DMS153 (cell line): ENCODE measurements at regions not wholly inside any gene's neighbourhood (a gene's known extent, or its start where the extent isn't known, plus 50 kb on each side); places are given as distances from the start of the nearest gene placed in this dataset.
"Not testable (repeated sequence)": the region's sequence is repeated elsewhere in the genome, so short reads cannot be mapped to it uniquely, and the experiment has no call there.

Source experiments
- DNase-seq: peaks from one replicate; lab custom pipeline; 2025; lab: John Stamatoyannopoulos, UW

DNA sequence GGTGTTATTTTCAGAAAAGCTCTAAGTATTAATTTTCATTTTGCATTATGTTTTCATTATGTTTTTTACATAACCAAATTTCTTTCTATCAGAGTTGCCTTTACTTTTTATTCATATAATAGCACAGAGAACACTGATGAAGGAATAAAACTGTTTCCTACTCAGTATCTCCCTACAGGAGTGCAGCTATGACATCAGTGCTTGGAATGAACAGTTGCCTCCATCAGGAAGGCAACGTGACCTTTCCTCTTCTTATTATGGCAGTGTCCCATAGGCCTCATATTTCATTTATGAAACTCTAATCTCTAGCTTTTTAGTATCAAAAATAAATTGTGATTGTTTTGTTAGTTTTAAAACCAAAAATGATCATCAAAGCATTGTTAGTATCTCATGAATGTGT, 712.8 kb downstream of the CD109 start:
- DNase-seq: no peak

DNA sequence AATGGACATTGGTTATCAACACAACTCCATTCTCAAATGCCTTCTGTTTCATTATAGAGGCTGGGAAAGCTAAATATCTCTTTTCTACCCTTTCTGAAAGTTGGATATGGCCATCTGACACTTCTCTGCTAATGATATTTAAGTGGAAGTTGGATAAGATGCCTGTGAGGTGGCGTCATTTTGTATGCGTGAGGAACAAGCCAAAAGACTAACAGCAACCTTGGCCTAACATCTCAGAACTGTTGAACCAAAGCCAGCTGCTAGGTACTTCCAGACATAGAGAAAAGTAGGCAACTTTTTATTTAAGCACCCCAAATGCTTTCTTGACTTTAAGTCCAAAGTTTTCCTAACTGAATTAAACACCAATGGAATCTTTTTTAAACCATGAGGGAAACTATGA, 708.4 kb downstream of the CD109 start:
- DNase-seq: no peak

DNA sequence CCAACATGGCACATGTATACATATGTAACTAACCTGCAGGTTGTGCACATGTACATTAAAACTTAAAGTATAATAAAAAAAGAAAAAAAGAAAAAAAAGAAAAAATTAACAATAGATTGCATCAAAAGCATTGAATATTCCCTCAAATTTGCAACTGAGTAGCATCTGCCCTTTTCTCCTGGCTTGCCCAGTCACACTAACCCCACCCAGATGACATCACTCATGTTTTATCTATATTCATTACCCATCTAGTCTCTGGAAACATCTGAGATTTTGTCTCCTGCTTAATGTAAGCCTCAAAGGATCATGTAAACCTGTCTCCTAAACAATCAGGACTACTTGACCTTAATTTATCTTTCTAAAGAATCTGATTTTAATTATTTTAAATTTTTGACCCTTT, 706.8 kb downstream of the CD109 start:
- DNase-seq: no peak

DNA sequence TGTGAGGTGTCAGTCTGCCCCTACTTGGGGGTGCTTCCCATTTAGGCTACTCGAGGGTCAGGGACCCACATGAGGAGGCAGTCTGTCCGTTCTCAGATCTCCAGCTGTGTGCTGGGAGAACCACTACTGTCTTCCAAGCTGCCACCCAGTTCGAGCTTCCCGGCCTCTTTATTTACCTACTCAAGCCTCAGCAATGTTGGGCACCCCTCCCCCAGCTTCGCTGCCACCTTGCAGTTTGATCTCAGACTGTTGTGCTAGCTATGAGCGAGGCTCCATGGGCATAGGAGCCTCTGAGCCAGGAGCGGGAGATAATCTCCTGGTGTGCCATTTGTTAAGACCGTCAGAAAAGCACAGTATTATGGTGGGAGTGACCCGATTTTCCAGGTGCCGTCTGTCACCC, 682.4 kb downstream of the CD109 start:
- DNase-seq: not testable (repeated sequence)

GRCh38 chr6:74369556-74369993, 673.6 kb downstream of the CD109 start:
- DNase-seq: no peak

GRCh38 chr6:74368746-74369145, 672.7 kb downstream of the CD109 start:
- DNase-seq: no peak

GRCh38 chr6:74366634-74367033, 670.6 kb downstream of the CD109 start:
- no peak for DNase-seq

- no peak for DNase-seq
These were observed 666.4 kb downstream of the CD109 start for GRCh38 chr6:74362391-74362790.

DNA sequence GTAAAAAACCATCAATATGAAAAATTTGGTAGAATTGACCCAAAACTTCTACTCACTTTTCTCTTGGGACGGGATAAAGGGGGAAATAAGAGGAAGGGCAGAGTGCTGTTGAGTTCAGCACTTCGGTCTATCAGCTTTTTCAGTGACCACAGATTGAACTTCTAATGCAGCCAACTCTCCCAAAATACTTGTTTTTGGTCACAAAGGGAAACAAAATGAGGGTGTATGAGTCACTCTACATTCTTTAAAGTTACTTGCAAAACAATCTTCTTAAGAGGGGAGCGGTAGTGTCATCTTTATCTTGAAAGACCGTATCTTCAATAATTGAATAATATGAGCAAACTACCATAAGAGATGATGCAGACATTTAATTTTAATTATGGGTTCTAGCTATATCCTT, 661.3 kb downstream of the CD109 start:
- no peak for DNase-seq

GRCh38 chr6:74356391-74356790, 660.4 kb downstream of the CD109 start:
- no peak for DNase-seq

DNA sequence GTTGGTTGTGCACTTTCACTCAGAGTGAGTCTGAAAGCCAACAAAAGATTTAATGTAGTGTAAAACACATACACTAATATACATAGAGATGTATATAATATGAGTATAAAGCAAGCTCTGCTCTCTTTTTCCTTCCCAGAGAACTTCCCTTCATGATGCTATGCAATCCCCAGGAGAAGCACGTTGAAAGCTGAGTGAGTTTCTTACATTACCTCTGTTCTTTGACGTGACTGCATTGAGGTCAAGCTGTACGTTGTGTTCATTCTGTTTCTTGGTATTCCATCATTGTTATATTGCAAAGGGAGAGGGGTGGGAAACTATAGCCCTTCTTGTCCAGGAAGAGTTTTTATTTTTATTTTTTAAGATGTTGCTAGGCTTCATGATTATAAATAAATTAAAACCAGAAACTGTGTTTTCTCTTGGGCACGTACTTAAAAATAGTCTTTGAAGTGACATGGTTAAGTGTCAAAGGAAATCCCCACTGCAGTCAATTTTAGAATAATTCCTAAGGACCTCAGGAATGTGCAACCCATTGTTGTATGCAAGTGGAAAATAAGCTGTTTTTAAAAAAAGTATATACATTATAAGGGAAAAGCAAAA, 651.0 kb downstream of the CD109 start:
- DNase-seq: no peak

DNA sequence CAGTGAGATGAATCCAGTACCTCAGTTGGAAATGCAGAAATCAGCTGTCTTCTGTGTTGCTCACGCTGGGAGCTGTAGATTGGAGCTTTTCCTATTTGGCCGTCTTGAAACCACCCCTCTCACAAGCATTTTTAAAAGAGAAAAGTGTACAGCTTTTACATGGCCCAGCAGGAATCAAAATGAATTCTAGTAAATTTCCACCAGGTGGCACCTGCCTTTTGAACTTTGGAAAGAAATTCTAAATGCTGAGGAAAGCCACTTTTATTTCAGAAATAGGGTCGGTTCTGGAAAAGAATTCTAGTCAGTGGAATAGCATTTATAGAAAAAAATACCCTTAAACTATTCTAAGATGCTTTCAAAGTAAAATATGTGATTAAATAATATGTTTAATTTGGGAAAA, 647.8 kb downstream of the CD109 start:
- DNase-seq: no peak

DNA sequence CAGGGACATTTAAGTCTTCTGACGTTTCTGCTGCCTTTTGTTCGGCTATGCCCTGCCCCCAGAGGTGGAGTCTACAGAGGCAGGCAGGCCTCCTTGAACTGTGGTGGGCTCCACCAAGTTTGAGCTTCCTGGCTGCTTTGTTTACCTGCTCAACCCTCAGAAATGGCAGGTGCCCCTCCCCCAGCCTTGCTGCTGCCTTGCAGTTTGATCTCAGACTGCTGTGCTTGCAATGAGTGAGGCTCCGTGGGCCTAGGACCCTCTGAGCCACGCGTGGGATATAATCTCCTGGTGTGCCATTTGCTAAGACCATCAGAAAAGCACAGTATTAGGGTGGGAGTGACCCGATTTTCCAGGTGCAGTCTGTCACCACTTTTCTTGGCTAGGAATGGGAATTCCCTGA, 647.3 kb downstream of the CD109 start:
- DNase-seq: not testable (repeated sequence)

DNA sequence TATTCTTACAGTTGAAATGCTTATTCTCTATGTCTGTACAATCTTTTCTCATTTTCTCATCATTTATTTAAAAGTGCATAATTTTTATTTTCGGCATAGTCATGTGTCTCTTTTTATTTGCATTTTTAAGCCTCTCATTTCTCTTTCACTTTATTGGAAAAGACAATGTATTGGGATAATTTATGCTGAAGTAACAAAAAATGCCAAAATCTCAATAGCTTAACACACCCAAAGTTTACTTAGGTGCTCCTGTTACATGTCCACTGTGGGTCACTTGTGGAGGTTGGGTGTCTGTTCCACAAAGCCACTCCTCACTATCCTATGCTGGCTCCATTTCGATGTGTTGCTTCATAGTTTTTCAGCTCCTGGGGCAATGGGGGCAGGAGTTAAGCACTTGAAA, 638.7 kb downstream of the CD109 start:
- no peak for DNase-seq

DNA sequence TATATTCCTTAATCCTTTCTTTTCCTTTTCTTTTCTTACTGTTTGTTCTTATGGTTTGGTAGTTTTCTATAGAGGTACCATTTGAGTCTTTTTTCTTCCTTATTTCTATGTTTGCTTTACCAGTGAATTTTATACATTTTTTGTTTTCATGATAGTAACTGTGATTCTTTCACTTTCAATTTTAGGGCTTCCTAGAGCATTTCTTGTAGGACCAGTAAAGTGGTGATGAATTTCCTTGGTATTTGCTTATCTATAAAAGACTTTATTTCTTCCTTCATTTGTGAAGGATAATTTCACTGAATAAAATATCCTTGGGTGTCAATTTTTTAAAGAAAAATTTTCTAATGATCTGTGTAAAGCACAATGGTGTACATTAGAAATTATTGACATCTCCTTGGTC, 637.4 kb downstream of the CD109 start:
- DNase-seq: no peak

DNA sequence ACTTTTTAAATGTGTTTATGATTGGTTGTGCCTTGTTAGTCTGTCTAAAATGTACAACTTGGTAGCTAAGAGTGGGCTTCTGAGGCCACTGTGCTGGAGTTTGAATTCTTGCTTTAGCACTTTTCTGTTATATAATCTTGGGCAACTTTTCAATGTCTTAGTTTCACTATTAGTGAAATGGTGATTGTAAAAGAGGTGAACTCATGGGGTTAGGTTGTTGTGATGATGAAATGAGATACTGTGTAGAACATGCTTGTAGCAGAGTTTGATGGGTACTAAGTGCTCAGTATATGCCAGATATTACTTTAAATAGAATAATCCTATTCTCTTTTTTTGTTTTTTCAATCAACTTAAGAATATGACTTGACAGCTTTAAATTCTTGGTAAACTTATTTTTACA, 624.7 kb downstream of the CD109 start:
- no peak for DNase-seq

DNA sequence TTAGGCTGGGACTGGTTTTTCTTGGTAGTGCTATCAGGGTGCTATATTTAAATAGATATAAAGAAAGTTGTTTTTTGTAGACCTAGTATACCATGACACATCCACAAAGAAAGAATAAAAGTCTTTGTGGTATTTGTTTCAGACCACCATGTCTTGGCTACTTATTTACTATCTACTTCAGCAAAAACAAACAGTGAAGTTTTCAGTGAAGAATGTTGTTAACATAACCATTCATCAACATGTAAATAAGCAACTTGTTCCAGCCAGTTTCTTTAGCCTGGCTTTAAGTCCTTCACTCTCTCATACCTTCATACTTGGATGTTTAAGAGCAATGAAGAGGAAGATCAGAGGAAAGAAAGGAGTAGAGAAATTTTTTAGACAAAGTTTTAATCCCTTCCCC, 624.1 kb downstream of the CD109 start:
- no peak for DNase-seq

DNA sequence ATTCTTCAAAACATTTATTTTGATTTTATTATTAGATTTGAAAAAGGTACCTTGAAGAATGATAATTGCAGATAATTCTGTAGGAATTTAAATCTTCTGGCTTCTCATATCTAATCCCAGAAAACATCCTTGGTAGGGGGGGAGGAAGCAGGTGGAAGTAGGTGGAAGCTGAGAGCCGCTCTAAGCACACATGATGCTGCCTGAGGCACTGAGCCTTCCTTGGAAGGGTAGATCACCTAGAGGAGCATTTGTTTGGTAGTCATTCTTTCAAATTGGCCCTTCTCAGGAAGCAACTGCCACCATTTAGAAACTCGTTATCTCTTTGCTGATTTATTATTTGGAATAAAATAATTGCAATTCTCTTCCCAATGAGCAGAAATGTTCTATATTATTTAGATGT, 623.3 kb downstream of the CD109 start:
- DNase-seq: no peak

DNA sequence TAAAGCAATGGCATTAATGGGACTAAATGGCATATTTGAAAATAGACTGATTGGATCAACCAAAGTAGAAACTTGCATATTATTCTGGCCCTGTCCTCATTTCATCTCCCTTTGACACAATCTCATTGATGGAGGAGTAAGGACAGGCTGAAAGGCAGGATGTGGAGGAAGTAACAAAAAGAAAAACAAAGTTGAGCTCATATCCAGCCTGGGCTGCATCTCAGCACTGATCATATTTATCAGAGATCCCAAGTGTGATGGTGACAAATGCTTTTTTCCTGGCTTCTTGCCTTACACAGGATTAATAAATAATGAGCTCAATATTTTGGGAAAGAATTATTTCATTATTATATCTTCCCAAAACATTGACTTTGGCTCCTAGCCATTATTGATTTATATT, 622.7 kb downstream of the CD109 start:
- DNase-seq: no peak

GRCh38 chr6:74312081-74312480, 616.1 kb downstream of the CD109 start:
- DNase-seq: no peak

GRCh38 chr6:74311431-74311830, 615.4 kb downstream of the CD109 start:
- no peak for DNase-seq

DNA sequence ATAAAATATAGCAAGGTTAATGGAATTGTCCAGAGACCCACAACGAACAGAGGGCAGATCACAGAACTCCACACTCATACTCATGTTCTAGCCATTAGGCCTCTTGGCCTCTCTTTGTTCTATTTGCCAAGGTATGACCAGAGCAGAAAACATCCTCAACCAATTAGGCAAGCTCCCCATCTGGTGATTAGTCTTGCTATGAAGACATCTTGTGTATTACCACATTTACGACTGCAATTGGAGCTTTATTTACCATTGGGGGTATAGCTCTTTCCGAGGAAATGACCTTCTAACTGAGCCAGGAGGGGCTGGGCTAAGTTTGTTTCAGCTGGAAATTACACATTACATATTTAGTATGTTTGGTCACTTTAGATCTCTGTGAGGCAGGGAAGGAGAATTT, 593.9 kb downstream of the CD109 start:
- DNase-seq: no peak

DNA sequence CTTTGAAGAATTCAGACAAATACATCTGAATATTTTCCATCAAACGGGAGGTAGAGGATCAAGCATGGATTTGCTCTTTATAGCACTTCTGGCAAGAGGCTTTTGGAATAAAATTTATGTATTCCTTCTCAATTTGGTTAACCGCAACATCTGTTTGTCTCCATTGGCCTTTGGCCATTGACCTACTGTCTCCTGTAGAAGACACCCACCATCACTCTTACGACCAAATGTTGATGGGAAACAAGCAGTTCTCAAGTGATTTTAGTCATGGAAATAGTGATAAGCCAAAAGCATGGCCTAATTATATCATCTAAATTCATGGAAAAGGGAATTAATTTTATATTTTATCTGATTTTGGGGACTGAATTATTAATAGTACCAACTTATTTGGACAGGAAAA, 591.9 kb downstream of the CD109 start:
- DNase-seq: no peak

DNA sequence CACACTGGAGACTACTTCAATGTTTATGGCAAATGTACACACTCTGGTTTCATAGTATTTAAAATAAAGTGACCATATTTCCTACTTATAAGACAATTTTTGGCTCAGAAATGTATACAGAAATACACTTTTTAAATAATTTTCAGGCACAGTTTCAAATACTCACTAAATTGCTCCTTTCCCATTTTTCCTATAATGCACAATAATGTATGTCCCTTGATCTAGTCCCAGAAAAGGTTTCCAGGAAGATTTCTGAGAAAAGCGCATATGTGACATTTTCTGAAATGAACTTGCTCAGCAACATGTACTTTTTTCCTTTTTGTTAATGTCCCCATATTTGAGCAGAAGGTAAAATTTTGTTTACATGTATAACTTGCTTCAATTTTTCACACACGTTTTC, 591.4 kb downstream of the CD109 start:
- no peak for DNase-seq

DNA sequence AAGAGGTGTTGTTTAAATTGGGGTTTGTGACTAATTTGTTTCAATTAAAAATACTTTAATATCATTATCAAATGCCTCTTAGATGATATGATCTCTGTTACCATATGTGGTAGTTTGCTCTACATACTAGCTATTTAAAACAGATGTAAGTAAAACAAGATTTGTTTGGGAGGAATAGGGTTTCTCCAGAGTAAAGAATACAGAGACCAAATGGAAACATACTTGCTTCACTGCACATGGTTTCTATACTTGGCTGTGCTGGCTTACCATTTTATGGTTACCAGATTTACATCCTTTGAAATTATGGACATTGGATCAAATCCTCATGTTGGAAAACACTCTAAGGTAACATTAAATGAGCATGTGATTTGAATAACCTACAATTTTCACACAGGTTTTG, 588.3 kb downstream of the CD109 start:
- DNase-seq: no peak
